H1 (cell line): ENCODE measurements at regions not wholly inside any gene's neighbourhood (a gene's known extent, or its start where the extent isn't known, plus 50 kb on each side); places are given as distances from the start of the nearest gene placed in this dataset.
"Not testable (repeated sequence)": the region's sequence is repeated elsewhere in the genome, so short reads cannot be mapped to it uniquely, and the experiment has no call there.

Source experiments
- CTCF ChIA-PET: fragments of 300-600 bp; sonication (Branson Sonifier 250); formaldehyde crosslinking; loops from one replicate; lab custom pipeline; 2021; ENCODE audit not compliant: partially characterized antibody; lab: Charles Lee
- POLR2A ChIA-PET: fragments of 300-600 bp; sonication (Branson Sonifier 250); formaldehyde crosslinking; loops from one replicate; lab custom pipeline; 2021; ENCODE audit warnings: inconsistent platforms; ENCODE audit not compliant: partially characterized antibody; lab: Charles Lee
- DNase-seq, 2 experiments: peaks; one replicate each; pipeline versions ENCODE4 v3.0.0 to v3.0.0-alpha.2; 2010 to 2022; ENCODE audit warnings: low spot score in 2 of 2, low read depth in 1 of 2, mixed read lengths in 1 of 2
- FAIRE-seq: peaks from 2 replicates; lab custom pipeline; 2011; peaks lifted over from hg19 to GRCh38; lab: Jason Lieb, UNC
- H2AFZ ChIP-seq: 2 replicates; pipeline ENCODE4 v1.8.1; 2012; ENCODE audit warnings: low read length, inconsistent platforms
- H2AK5ac ChIP-seq: 2 replicates; pipeline ENCODE4 v1.6.1; 2013; ENCODE audit warnings: low read depth, low read length
- H2BK120ac ChIP-seq: replicated peaks from 2 replicates; pipeline ENCODE3; 2013; ENCODE audit warnings: low read depth, low read length, inconsistent platforms
- H2BK12ac ChIP-seq: 2 replicates; pipeline ENCODE4 v1.6.1; 2013; ENCODE audit warnings: low read depth, low read length
- H2BK15ac ChIP-seq: 2 replicates; pipeline ENCODE4 v1.6.1; 2013; ENCODE audit warnings: low read length
- H2BK20ac ChIP-seq: 2 replicates; pipeline ENCODE4 v1.6.1; 2013; ENCODE audit warnings: low read length
- H2BK5ac ChIP-seq: 2 replicates; pipeline ENCODE4 v1.6.1; 2013; ENCODE audit warnings: low read depth, low read length
- H3K14ac ChIP-seq: 2 replicates; pipeline ENCODE4 v1.6.1; 2013; ENCODE audit warnings: inconsistent platforms; ENCODE audit not compliant: insufficient read length
- H3K18ac ChIP-seq: 2 replicates; pipeline ENCODE4 v1.6.1; 2013; ENCODE audit warnings: low read length; ENCODE audit errors: extremely low read depth
- H3K23ac ChIP-seq: 2 replicates; pipeline ENCODE4 v1.6.1; 2013; ENCODE audit warnings: inconsistent platforms; ENCODE audit not compliant: insufficient read length
- H3K23me2 ChIP-seq: 2 replicates; pipeline ENCODE4 v1.6.1; 2013; ENCODE audit warnings: low read depth, low read length
- H3K27ac ChIP-seq: 2 replicates; pipeline ENCODE4 v1.6.1; 2011; ENCODE audit warnings: low read depth, low read length, inconsistent platforms
- H3K27me3 ChIP-seq, 4 experiments: replicated peaks in 1 of 4; 1 replicate in 1 of 4; 2 replicates in 3 of 4; pipeline versions ENCODE4 v1.6.1 to v1.8.1; 2011 to 2013; ENCODE audit warnings: low read length in 3 of 4, mild to moderate bottlenecking in 3 of 4, inconsistent platforms in 2 of 4, mixed read lengths in 2 of 4, moderate library complexity in 1 of 4; ENCODE audit not compliant: control insufficient read depth in 3 of 4, insufficient read depth in 3 of 4; ENCODE audit errors: extremely low read depth in 1 of 4
- H3K36me3 ChIP-seq, 4 experiments: 2 replicates each; pipeline versions ENCODE4 v1.6.1 to v1.8.1; 2011 to 2013; ENCODE audit warnings: mild to moderate bottlenecking in 4 of 4, low read length in 3 of 4, moderate library complexity in 2 of 4, control low read depth in 1 of 4, inconsistent platforms in 1 of 4; ENCODE audit not compliant: insufficient read depth in 4 of 4, control insufficient read depth in 2 of 4
- H3K4ac ChIP-seq: replicated peaks from 2 replicates; pipeline ENCODE3; 2013; ENCODE audit warnings: low read length, low read depth, mixed read lengths, inconsistent platforms; ENCODE audit not compliant: insufficient read length
- H3K4me1 ChIP-seq, 4 experiments: replicated peaks in 1 of 4; 1 replicate in 1 of 4; 2 replicates in 3 of 4; pipeline versions ENCODE4 v1.6.1 to v1.8.1; 2011 to 2013; ENCODE audit warnings: low read length in 3 of 4, inconsistent platforms in 2 of 4, mixed read lengths in 1 of 4; ENCODE audit not compliant: insufficient read depth in 4 of 4, control insufficient read depth in 3 of 4
- H3K4me2 ChIP-seq, 2 experiments: 2 replicates each; pipeline versions ENCODE4 v1.6.1 to v1.8.1; 2011 to 2013; ENCODE audit warnings: low read depth in 2 of 2, low read length in 2 of 2, control low read depth in 1 of 2, inconsistent platforms in 1 of 2, mild to moderate bottlenecking in 1 of 2; ENCODE audit not compliant: insufficient read depth in 1 of 2
- H3K4me3 ChIP-seq, 4 experiments: fragments of 200-600, 300-600 bp in 1 of 4; sonication (generic), shearing (Covaris generic), sonication (Bioruptor Twin) in 1 of 4; 2 replicates each; pipeline versions ENCODE4 v1.5.1 to v1.8.1; 2011 to 2016; ENCODE audit warnings: low read length in 4 of 4, low read depth in 3 of 4, control low read depth in 2 of 4, inconsistent platforms in 2 of 4, mild to moderate bottlenecking in 2 of 4, mixed read lengths in 1 of 4, moderate library complexity in 1 of 4; ENCODE audit not compliant: insufficient read depth in 2 of 4; ENCODE audit errors: extremely low read depth in 1 of 4
- H3K56ac ChIP-seq: replicated peaks from 2 replicates; pipeline ENCODE3; 2013; ENCODE audit warnings: low read depth, mild to moderate bottlenecking, mixed read lengths, low read length, inconsistent platforms; ENCODE audit not compliant: insufficient read length
- H3K79me1 ChIP-seq: 2 replicates; pipeline ENCODE4 v1.6.1; 2013; ENCODE audit warnings: low read depth, low read length, control low read depth
- H3K79me2 ChIP-seq, 2 experiments: 2 replicates each; pipeline versions ENCODE4 v1.6.1 to v1.8.1; 2012 to 2013; ENCODE audit warnings: low read length in 2 of 2, mild to moderate bottlenecking in 2 of 2, inconsistent platforms in 1 of 2; ENCODE audit not compliant: insufficient read depth in 2 of 2, control insufficient read depth in 1 of 2
- H3K9ac ChIP-seq, 4 experiments: replicated peaks in 1 of 4; 1 replicate in 1 of 4; 2 replicates in 3 of 4; pipeline versions ENCODE4 v1.6.1 to v1.8.1; 2011 to 2013; ENCODE audit warnings: low read depth in 3 of 4, low read length in 3 of 4, control low read depth in 2 of 4, mild to moderate bottlenecking in 2 of 4, moderate library complexity in 2 of 4, inconsistent platforms in 1 of 4; ENCODE audit errors: extremely low read depth in 1 of 4
- H3K9me3 ChIP-seq, 2 experiments: 2 replicates each; pipeline versions ENCODE4 v1.6.1 to v1.8.1; 2012 to 2013; ENCODE audit warnings: mild to moderate bottlenecking in 2 of 2, moderate library complexity in 2 of 2, control low read depth in 1 of 2, inconsistent platforms in 1 of 2, low read depth in 1 of 2, low read length in 1 of 2, mixed read lengths in 1 of 2; ENCODE audit not compliant: insufficient read depth in 2 of 2
- H4K20me1 ChIP-seq, 2 experiments: replicated peaks in 1 of 2; 2 replicates each; pipeline versions ENCODE3 to v1.8.1; 2011 to 2013; ENCODE audit warnings: inconsistent platforms in 2 of 2, low read length in 2 of 2, mild to moderate bottlenecking in 1 of 2; ENCODE audit not compliant: insufficient read depth in 2 of 2, control insufficient read depth in 1 of 2
- H4K5ac ChIP-seq: 2 replicates; pipeline ENCODE4 v1.6.1; 2013; ENCODE audit warnings: low read length, low read depth, mixed read lengths, inconsistent platforms; ENCODE audit not compliant: insufficient read length
- H4K8ac ChIP-seq: 2 replicates; pipeline ENCODE4 v1.8.0; 2013; ENCODE audit warnings: mild to moderate bottlenecking, moderate library complexity, low read length, inconsistent platforms; ENCODE audit not compliant: insufficient read depth; ENCODE audit errors: extremely low read depth
- H4K91ac ChIP-seq: replicated peaks from 2 replicates; pipeline ENCODE3; 2013; ENCODE audit warnings: low read length, mixed read lengths, inconsistent platforms; ENCODE audit not compliant: insufficient read length
- WGBS, 2 experiments: shearing (Covaris generic) in 1 of 2; methylation state at CpG; one replicate each; pipeline versions ENCODE4 v1.1.6 to v1.1.7; 2013 to 2015; ENCODE audit warnings: low lambda C conversion rate in 2 of 2, mixed read lengths in 2 of 2, inconsistent platforms in 1 of 2, low coverage in 1 of 2, missing lambda C conversion rate in 1 of 2; ENCODE audit not compliant: insufficient replicate concordance in 2 of 2, insufficient coverage in 1 of 2, insufficient read length in 1 of 2; ENCODE audit errors: extremely low coverage in 1 of 2, missing lambda C conversion rate in 1 of 2; 5-methylcytosine and 5-hydroxymethylcytosine counted together

GRCh38 chr9:105010089-105010488 lies 82.1 kb upstream of the ABCA1 start:
- H3K56ac ChIP-seq, H3K23ac ChIP-seq, H4K5ac ChIP-seq, H3K9ac ChIP-seq, H3K79me2 ChIP-seq, H3K4ac ChIP-seq, H2AK5ac ChIP-seq, H2BK120ac ChIP-seq, H3K4me3 ChIP-seq, H2AFZ ChIP-seq, H4K8ac ChIP-seq, FAIRE-seq, H3K4me1 ChIP-seq, DNase-seq, H2BK5ac ChIP-seq, H3K23me2 ChIP-seq, H3K9me3 ChIP-seq, H4K20me1 ChIP-seq, H2BK12ac ChIP-seq, H3K79me1 ChIP-seq, H2BK20ac ChIP-seq, H3K36me3 ChIP-seq, H3K14ac ChIP-seq, H3K27me3 ChIP-seq, H3K27ac ChIP-seq, H3K4me2 ChIP-seq, H2BK15ac ChIP-seq, H4K91ac ChIP-seq, H3K18ac ChIP-seq: not testable (repeated sequence)
- 93% methylated on average over 3 of the region's 3 CpGs; no CpG with 5 or more reads in 1 of the 2 experiments for WGBS, 2 experiments
- POLR2A ChIA-PET, result interaction anchor here (0.8 kb wide), 1 partner anchor 18 kb away, joined by 3 read pairs; no protein-coding TSS in a partner anchor
- CTCF ChIA-PET, result interaction anchor here (1.4 kb wide), 1 partner anchor 12 kb away, joined by 4 read pairs; no protein-coding TSS in a partner anchor
